PFSK-1 (cell line): ENCODE measurements at regions not wholly inside any gene's neighbourhood (a gene's known extent, or its start where the extent isn't known, plus 50 kb on each side); places are given as distances from the start of the nearest gene placed in this dataset.

Experiments used
- FOXP2 ChIP-seq: optimal IDR thresholded peaks from 2 replicates; pipeline ENCODE3; 2011; ENCODE audit warnings: borderline replicate concordance, control low read depth, inconsistent platforms; ENCODE audit not compliant: insufficient read depth; ENCODE audit errors: extremely low read length, extremely low read depth
- POLR2AphosphoS5 ChIP-seq: IDR thresholded peaks from 2 replicates; pipeline ENCODE4 v1.6.1; 2012; ENCODE audit warnings: low read depth, mild to moderate bottlenecking, control low read depth, low read length, moderate library complexity
- REST ChIP-seq, 2 experiments: IDR thresholded peaks; 2 replicates each; pipeline versions ENCODE4 v1.6.1 to v1.8.0; 2011 to 2012; ENCODE audit warnings: low read depth in 2 of 2, low read length in 2 of 2, control low read depth in 1 of 2, inconsistent platforms in 1 of 2, mild to moderate bottlenecking in 1 of 2, moderate library complexity in 1 of 2; ENCODE audit not compliant: insufficient read depth in 1 of 2
- SIN3A ChIP-seq: IDR thresholded peaks from 2 replicates; pipeline ENCODE4 v1.6.1; 2012; ENCODE audit warnings: mild to moderate bottlenecking, low read length, moderate library complexity, borderline replicate concordance; ENCODE audit not compliant: insufficient read depth
- TAF1 ChIP-seq: IDR thresholded peaks from 2 replicates; pipeline ENCODE4 v1.6.1; 2012; ENCODE audit warnings: low read length, control low read depth, borderline replicate concordance; ENCODE audit not compliant: insufficient read depth

DNA sequence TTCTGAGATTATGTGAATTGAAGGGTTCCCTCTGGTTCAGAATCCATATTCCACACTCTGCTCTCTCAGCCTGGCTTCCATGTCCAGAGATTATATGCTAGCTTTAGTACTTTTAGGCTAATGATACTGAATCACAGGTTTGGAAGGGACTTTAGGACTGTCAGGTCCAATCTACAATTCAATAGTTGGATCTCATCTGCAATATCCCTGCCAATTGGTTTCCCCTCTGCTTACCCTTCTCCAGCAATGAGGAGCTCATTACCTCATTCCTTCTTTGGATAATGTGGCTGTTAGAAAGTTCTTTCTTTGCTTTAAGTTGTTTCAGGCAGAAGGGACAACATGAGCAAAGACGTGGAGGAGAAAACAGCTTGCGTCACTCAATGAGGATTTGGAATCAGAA lies 245.3 kb downstream of the PLPP3 start:
- TF ChIP-seq SIN3A (no peak), REST (IDR thresholded peaks at IDR 0.05; ENCODE audit: insufficient read depth in 1 of 2, low read depth in 2 of 2, low read length in 2 of 2) (no peak), POLR2AphosphoS5 (no peak), FOXP2 (no peak), TAF1 (no peak)

GRCh38 chr1:56333461-56333860 lies 245.9 kb downstream of the PLPP3 start:
- TF ChIP-seq FOXP2, result no peak
- no peak for TF ChIP-seq SIN3A
- no peak for TF ChIP-seq TAF1
- no peak for TF ChIP-seq POLR2AphosphoS5
- no peak for TF ChIP-seq REST (IDR thresholded peaks at IDR 0.05; ENCODE audit: insufficient read depth in 1 of 2, low read depth in 2 of 2, low read length in 2 of 2)

DNA sequence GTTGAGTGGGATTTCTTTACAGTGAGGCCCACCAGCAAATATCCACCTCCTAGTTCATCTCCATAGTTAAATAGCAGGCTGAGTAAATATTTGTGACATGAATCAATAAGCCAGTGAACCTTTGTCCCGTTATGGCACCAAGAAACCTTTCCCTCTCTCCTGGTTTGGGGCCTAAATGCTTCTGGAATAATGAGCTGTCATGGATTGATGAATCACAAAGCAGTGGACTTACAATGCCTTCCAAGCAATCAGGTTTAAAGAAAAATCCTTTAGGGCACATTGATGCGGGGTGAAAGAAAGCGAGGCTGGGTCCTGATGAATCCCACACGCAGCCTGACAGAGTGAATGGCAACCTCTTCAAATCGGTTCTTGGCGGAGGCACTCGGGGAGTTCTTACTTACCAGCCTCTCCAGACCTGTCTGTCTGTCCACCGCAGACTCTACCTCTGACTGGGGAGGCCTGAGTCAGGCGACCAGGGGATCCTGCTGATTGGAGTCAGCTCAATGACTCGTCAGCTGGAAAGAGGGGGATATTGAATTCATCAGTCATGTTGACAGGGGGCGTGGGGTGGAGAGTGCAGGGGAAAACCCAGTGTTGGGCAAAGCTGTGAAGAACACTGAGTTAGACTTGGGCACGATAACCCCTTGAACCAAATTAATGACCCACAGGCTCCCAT lies 247.3 kb downstream of the PLPP3 start:
- no peak for TF ChIP-seq TAF1
- TF ChIP-seq POLR2AphosphoS5, result no peak
- TF ChIP-seq SIN3A, result no peak
- no peak for TF ChIP-seq FOXP2
- TF ChIP-seq REST (IDR thresholded peaks at IDR 0.05; ENCODE audit: insufficient read depth in 1 of 2, low read depth in 2 of 2, low read length in 2 of 2), result no peak

GRCh38 chr1:56331207-56331891 lies 248.0 kb downstream of the PLPP3 start:
- no peak for TF ChIP-seq POLR2AphosphoS5
- no peak for TF ChIP-seq TAF1
- no peak for TF ChIP-seq REST (IDR thresholded peaks at IDR 0.05; ENCODE audit: insufficient read depth in 1 of 2, low read depth in 2 of 2, low read length in 2 of 2)
- TF ChIP-seq FOXP2, result no peak
- TF ChIP-seq SIN3A, result no peak
